Panc1 (cell line): ENCODE measurements at regions not wholly inside any gene's neighbourhood (a gene's known extent, or its start where the extent isn't known, plus 50 kb on each side); places are given as distances from the start of the nearest gene placed in this dataset.

Experiments
- ATAC-seq: fragments of 200-7000 bp; cut with Tn5 transposase; 2 replicates; pipeline ENCODE4 v1.9.1; 2020; ENCODE audit warnings: mild to moderate bottlenecking, moderate library complexity
- BruUV-seq: library from RNA; stranded (reverse); fragments of 400-500 nt; replicated peaks from 2 replicates; lab custom pipeline; 2021; lab: Mats Ljungman, UMichigan
- CTCF ChIA-PET: fragments of 300-600 bp; sonication (Branson Sonifier 250); formaldehyde crosslinking; loops from one replicate; lab custom pipeline; 2022; ENCODE audit warnings: antibody characterized with exemption; lab: Charles Lee
- POLR2A ChIA-PET: fragments of 300-600 bp; sonication (Branson Sonifier 250); formaldehyde crosslinking; loops from one replicate; lab custom pipeline; 2022; ENCODE audit warnings: antibody characterized with exemption; lab: Charles Lee
- DNase-seq: peaks from one replicate; pipeline ENCODE4 v3.0.0-alpha.2; 2010; ENCODE audit warnings: low read depth, low spot score
- H3K27ac ChIP-seq: 2 replicates; pipeline ENCODE4 v1.5.1; 2011; ENCODE audit warnings: mild to moderate bottlenecking, low read length, inconsistent platforms
- H3K27me3 ChIP-seq: fragments of 200-500 bp; sonication (Bioruptor generic); 2 replicates; pipeline ENCODE4 v1.6.0; 2014; ENCODE audit warnings: low read length, inconsistent platforms; ENCODE audit not compliant: control insufficient read depth, insufficient read depth
- H3K36me3 ChIP-seq: fragments of 200-500 bp; sonication (Bioruptor generic); 2 replicates; pipeline ENCODE4 v1.5.1; 2014; ENCODE audit warnings: inconsistent platforms, mild to moderate bottlenecking, low read length, moderate library complexity; ENCODE audit not compliant: control insufficient read depth, insufficient read depth
- H3K4me1 ChIP-seq: 2 replicates; pipeline ENCODE4 v1.5.1; 2011; ENCODE audit warnings: inconsistent platforms, mild to moderate bottlenecking, low read length, moderate library complexity; ENCODE audit not compliant: control insufficient read depth, insufficient read depth
- H3K4me3 ChIP-seq, 2 experiments: 2 replicates each; pipeline ENCODE4 v1.5.1; 2011 to 2012; ENCODE audit warnings: low read depth in 2 of 2, low read length in 2 of 2, mild to moderate bottlenecking in 2 of 2, inconsistent platforms in 1 of 2, moderate library complexity in 1 of 2
- H3K9me3 ChIP-seq: fragments of 200-500 bp; sonication (Bioruptor generic); 2 replicates; pipeline ENCODE4 v1.5.1; 2014; ENCODE audit warnings: low read depth, mild to moderate bottlenecking, inconsistent platforms, low read length, moderate library complexity; ENCODE audit not compliant: control insufficient read depth, insufficient read depth
- POLR2AphosphoS5 ChIP-seq: IDR thresholded peaks from 2 replicates; pipeline ENCODE4 v1.6.1; 2012; ENCODE audit warnings: mild to moderate bottlenecking, low read depth, low read length, moderate library complexity
- SIN3A ChIP-seq: IDR thresholded peaks from 2 replicates; pipeline ENCODE4 v1.6.1; 2012; ENCODE audit warnings: low read depth, mild to moderate bottlenecking, low read length, moderate library complexity, borderline replicate concordance; ENCODE audit not compliant: insufficient read depth
- TCF7L2 ChIP-seq: IDR thresholded peaks from 2 replicates; pipeline ENCODE4 v1.6.1; 2011; ENCODE audit warnings: mild to moderate bottlenecking, low read depth, low read length, inconsistent platforms
- in situ Hi-C: cut with HindIII; loops from 2 replicates; pipeline ENCODE4 v1.10.0; 2016; ENCODE audit warnings: low sequenced_read_pairs, low pct_unique_long_range_greater_than_20kb
- intact Hi-C: fragments of 100-400 bp; cut with micrococcal nuclease; formaldehyde crosslinking; loops from one replicate; pipeline ENCODE4 v1.10.0; 2022; ENCODE audit not compliant: unreplicated experiment
- TF ChIP-seq, protein P1 (sequence below), 2 experiments: IDR thresholded peaks; 2 replicates each; pipeline ENCODE4 v1.6.1; 2011 to 2012; ENCODE audit warnings: low read depth in 2 of 2, control low read depth in 1 of 2, low read length in 1 of 2, mild to moderate bottlenecking in 1 of 2, moderate library complexity in 1 of 2; ENCODE audit not compliant: insufficient read depth in 1 of 2
- TF ChIP-seq, protein P2 (sequence below): fragments of 450-650 bp; IDR thresholded peaks from 2 replicates; pipeline ENCODE4 v1.5.1; 2017; ENCODE audit warnings: mild to moderate bottlenecking

DNA sequence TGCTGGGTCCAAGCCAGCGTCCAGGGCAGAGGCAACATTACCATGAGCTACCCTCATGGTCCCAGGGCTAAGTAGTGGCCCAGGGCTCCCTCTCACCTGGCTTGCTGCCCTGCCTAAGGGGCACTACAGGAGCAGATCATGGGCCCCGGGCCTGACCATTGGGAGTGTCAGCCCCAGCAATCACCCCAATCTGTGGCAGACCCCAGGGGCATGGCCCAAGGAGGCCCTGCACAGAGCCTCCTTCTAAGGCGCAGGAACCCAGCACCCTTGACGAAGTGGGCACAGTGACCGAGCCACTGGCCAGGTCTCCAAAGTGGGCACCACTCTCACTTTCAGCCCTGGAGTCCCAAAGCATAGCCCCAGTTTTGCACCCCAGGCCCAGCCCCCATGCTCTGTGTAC is 667.1 kb downstream of the SH3BGRL start:
- Histone ChIP-seq H3K27ac (no peak overlapping the region), H3K9me3 (no peaks in the 10 kb centered on the region), H3K36me3 (no peaks in the 10 kb centered on the region), H3K4me1 (no peaks in the 10 kb centered on the region), H3K27me3 (no peaks in the 10 kb centered on the region), H3K4me3 (no peak overlapping the region)
- CTCF ChIA-PET = no interaction called here
- DNase-seq (no peak), ATAC-seq (no peak)
- BruUV-seq = no TSS peak
- POLR2A ChIA-PET = no interaction called here
- in situ Hi-C loops (no loop called here), intact Hi-C loops (no loop called here)
- TF ChIP-seq TCF7L2 = no peak
- TF ChIP-seq, protein P1, sequence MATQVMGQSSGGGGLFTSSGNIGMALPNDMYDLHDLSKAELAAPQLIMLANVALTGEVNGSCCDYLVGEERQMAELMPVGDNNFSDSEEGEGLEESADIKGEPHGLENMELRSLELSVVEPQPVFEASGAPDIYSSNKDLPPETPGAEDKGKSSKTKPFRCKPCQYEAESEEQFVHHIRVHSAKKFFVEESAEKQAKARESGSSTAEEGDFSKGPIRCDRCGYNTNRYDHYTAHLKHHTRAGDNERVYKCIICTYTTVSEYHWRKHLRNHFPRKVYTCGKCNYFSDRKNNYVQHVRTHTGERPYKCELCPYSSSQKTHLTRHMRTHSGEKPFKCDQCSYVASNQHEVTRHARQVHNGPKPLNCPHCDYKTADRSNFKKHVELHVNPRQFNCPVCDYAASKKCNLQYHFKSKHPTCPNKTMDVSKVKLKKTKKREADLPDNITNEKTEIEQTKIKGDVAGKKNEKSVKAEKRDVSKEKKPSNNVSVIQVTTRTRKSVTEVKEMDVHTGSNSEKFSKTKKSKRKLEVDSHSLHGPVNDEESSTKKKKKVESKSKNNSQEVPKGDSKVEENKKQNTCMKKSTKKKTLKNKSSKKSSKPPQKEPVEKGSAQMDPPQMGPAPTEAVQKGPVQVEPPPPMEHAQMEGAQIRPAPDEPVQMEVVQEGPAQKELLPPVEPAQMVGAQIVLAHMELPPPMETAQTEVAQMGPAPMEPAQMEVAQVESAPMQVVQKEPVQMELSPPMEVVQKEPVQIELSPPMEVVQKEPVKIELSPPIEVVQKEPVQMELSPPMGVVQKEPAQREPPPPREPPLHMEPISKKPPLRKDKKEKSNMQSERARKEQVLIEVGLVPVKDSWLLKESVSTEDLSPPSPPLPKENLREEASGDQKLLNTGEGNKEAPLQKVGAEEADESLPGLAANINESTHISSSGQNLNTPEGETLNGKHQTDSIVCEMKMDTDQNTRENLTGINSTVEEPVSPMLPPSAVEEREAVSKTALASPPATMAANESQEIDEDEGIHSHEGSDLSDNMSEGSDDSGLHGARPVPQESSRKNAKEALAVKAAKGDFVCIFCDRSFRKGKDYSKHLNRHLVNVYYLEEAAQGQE (IDR thresholded peaks at IDR 0.05; ENCODE audit: insufficient read depth in 1 of 2, low read depth in 2 of 2, low read length in 1 of 2) = no peak
- no peak for TF ChIP-seq SIN3A
- TF ChIP-seq POLR2AphosphoS5 = no peak
- TF ChIP-seq, protein P2, sequence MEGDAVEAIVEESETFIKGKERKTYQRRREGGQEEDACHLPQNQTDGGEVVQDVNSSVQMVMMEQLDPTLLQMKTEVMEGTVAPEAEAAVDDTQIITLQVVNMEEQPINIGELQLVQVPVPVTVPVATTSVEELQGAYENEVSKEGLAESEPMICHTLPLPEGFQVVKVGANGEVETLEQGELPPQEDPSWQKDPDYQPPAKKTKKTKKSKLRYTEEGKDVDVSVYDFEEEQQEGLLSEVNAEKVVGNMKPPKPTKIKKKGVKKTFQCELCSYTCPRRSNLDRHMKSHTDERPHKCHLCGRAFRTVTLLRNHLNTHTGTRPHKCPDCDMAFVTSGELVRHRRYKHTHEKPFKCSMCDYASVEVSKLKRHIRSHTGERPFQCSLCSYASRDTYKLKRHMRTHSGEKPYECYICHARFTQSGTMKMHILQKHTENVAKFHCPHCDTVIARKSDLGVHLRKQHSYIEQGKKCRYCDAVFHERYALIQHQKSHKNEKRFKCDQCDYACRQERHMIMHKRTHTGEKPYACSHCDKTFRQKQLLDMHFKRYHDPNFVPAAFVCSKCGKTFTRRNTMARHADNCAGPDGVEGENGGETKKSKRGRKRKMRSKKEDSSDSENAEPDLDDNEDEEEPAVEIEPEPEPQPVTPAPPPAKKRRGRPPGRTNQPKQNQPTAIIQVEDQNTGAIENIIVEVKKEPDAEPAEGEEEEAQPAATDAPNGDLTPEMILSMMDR = no peak

DNA sequence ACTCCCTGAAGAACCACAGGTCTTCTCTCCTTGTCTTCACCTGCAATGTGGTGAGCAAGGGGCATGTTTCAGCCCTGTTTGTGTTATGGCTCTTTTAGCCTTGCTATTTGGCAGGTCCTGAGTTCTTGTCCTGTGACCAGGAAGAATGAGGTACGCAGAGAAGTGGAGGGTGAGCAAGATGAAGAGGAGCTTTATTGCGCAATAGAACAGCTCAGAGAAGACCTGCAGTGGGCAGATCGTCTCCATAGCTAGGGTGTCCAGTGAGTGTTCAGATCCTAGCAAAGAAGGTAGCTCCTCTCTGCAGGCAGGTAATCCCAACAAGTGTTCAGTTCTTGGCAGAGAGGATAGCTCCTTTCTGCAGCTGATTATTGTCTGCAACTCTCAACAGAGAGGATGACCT is 672.9 kb downstream of the SH3BGRL start:
- ATAC-seq (no peak), DNase-seq (no peak)
- Histone ChIP-seq H3K4me3 (no peak overlapping the region), H3K4me1 (no peaks in the 10 kb centered on the region), H3K9me3 (no peaks in the 10 kb centered on the region), H3K27ac (no peak overlapping the region), H3K36me3 (no peaks in the 10 kb centered on the region), H3K27me3 (no peaks in the 10 kb centered on the region)
- no peak for TF ChIP-seq SIN3A
- no peak for TF ChIP-seq POLR2AphosphoS5
- TF ChIP-seq, protein P1 (IDR thresholded peaks at IDR 0.05; ENCODE audit: insufficient read depth in 1 of 2, low read depth in 2 of 2, low read length in 1 of 2) = no peak
- TF ChIP-seq TCF7L2 = no peak
- intact Hi-C loops = no loop called here
- BruUV-seq = no TSS peak
- ChIA-PET POLR2A (no interaction called here), CTCF (no interaction called here)
- in situ Hi-C loops = no loop called here
